Osteocyte (in vitro differentiated cells): ENCODE measurements at regions not wholly inside any gene's neighbourhood (a gene's known extent, or its start where the extent isn't known, plus 50 kb on each side); places are given as distances from the start of the nearest gene placed in this dataset.

Experiments used
- DNase-seq: peaks from one replicate; pipeline ENCODE4 v3.0.0; 2021; ENCODE audit warnings: mixed read lengths; ENCODE audit not compliant: unreplicated experiment; ENCODE audit errors: extremely low spot score
- H3K27ac Mint-ChIP-seq: one replicate; pipeline ENCODE4 v1.8.0; 2021; ENCODE audit warnings: mild to moderate bottlenecking, mixed read lengths; ENCODE audit not compliant: unreplicated experiment
- H3K27me3 Mint-ChIP-seq: one replicate; pipeline ENCODE4 v1.8.0; 2021; ENCODE audit warnings: mixed read lengths; ENCODE audit not compliant: unreplicated experiment
- H3K36me3 Mint-ChIP-seq: one replicate; pipeline ENCODE4 v1.8.0; 2021; ENCODE audit warnings: mixed read lengths; ENCODE audit not compliant: unreplicated experiment
- H3K4me1 Mint-ChIP-seq: one replicate; pipeline ENCODE4 v1.8.0; 2021; ENCODE audit warnings: mixed read lengths; ENCODE audit not compliant: unreplicated experiment
- H3K4me3 Mint-ChIP-seq: one replicate; pipeline ENCODE4 v1.8.0; 2021; ENCODE audit warnings: mild to moderate bottlenecking, moderate library complexity, mixed read lengths; ENCODE audit not compliant: unreplicated experiment
- H3K9me3 Mint-ChIP-seq: one replicate; pipeline ENCODE4 v1.8.0; 2021; ENCODE audit warnings: mixed read lengths; ENCODE audit not compliant: unreplicated experiment
- CTCF ChIP-seq: fragments of 200-600 bp; sonication (generic); IDR thresholded peaks from 2 replicates; pipeline ENCODE4 v1.5.0; 2021; ENCODE audit warnings: antibody characterized with exemption, mild to moderate bottlenecking, moderate library complexity

DNA sequence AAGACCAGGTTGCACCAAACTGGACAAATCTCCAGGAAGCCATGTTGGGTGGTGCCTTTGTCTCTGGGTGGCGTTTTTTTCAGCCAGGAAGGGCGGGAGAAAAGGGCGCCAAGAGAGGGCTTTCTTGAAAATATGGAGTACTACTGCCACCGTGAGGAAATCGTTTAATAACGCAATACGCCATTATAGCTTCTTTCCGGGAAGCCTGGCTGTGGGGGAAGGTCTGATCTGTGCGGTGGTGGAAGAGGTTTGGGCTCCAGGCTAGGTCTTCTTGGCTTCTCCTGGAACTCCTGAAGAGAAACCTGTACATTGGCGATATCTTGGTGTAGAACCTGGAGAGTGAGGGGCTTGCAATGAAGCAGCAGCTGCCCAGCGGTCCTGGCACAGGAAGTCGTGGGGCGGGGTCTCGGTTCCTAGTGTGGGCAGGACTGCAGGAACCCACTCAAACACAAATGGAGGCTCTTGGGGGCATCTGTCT, 202.7 kb downstream of the OR13H1 start:
- H3K27me3 Mint-ChIP-seq: no peaks in the 10 kb centered on the region
- H3K9me3 Mint-ChIP-seq: no peaks in the 10 kb centered on the region
- TF ChIP-seq CTCF: no peak
- H3K27ac Mint-ChIP-seq: no peak overlapping the region
- peaks cover 9% of the 10 kb centered on the region for H3K36me3 Mint-ChIP-seq
- H3K4me1 Mint-ChIP-seq: no peaks in the 10 kb centered on the region
- no peak overlapping the region for H3K4me3 Mint-ChIP-seq
- DNase-seq: peak; percentile 83

GRCh38 chrX:131747173-131747572, 203.3 kb downstream of the OR13H1 start:
- no peak overlapping the region for H3K27ac Mint-ChIP-seq
- no peaks in the 10 kb centered on the region for H3K27me3 Mint-ChIP-seq
- H3K4me1 Mint-ChIP-seq: no peaks in the 10 kb centered on the region
- TF ChIP-seq CTCF: no peak
- DNase-seq: peak; percentile 71
- H3K9me3 Mint-ChIP-seq: no peaks in the 10 kb centered on the region
- H3K4me3 Mint-ChIP-seq: no peak overlapping the region
- peaks cover 9% of the 10 kb centered on the region for H3K36me3 Mint-ChIP-seq

DNA sequence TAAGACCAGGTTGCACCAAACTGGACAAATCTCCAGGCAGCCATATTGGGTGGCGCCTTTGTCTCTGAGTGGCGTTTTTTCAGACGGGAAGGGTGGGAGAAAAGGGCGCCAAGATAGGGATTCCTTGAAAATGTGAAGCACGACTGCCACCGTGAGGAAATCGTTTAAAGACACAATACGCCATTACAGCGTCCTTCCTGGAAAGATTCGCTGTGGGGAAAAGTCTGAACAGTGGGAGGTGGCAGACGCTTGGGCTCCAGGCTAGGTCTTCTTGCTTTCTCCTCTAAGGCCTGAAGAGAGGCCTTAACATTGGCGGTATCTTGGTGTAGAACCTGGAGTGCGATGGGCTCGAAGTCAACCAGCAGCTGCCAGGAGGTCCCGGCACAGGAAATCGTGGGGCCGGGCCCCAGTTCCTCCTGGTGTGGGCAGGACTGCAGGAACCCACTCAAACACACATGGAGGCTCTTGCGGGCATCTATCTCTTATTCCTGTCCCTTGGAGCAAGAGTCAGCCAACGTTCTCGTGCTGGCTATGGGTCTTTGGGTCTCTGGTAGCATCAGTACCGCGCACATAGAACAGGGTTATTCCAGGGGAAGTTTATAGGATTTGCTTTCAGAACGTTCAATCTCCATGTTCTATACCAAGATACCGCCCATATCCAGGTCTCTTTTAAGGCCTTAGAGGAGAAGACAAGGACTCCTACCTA, 208.8 kb downstream of the OR13H1 start:
- H3K4me1 Mint-ChIP-seq: no peaks in the 10 kb centered on the region
- H3K27ac Mint-ChIP-seq: no peak overlapping the region
- H3K27me3 Mint-ChIP-seq: no peaks in the 10 kb centered on the region
- H3K4me3 Mint-ChIP-seq: no peak overlapping the region
- H3K9me3 Mint-ChIP-seq: no peaks in the 10 kb centered on the region
- DNase-seq: peak; percentile 69
- peaks cover 9% of the 10 kb centered on the region for H3K36me3 Mint-ChIP-seq
- TF ChIP-seq CTCF: no peak

DNA sequence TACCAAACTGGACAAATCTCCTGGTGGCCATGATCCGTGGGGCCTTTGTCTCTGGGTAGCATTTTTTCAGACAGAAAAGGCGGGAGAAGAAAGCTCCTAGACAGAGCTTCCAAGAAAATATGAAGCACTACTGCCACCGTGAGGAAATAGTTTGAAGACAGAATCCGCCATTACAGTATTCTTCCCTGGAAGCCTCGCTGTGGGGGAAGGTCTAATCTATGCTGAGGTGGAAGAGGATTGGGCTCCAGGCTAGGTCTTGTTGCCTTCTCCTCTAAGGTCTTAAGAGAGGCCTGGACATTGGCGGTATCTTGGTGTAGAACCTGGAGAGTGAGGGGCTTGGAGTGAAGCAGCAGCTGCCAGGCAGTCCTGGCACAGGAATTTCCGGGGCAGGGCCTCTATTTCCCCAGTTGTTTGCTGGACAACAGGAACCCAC, 218.9 kb downstream of the OR13H1 start:
- Mint-ChIP-seq H3K4me3 (no peak overlapping the region), H3K4me1 (no peaks in the 10 kb centered on the region), H3K9me3 (peaks cover 15% of the 10 kb centered on the region), H3K36me3 (peaks cover 8% of the 10 kb centered on the region), H3K27ac (no peak overlapping the region), H3K27me3 (no peaks in the 10 kb centered on the region)
- DNase-seq: peak; percentile 64
- no peak for TF ChIP-seq CTCF

GRCh38 chrX:131763674-131764073, 219.8 kb downstream of the OR13H1 start:
- Mint-ChIP-seq H3K9me3 (peaks cover 15% of the 10 kb centered on the region), H3K4me3 (no peak overlapping the region), H3K27me3 (no peaks in the 10 kb centered on the region), H3K4me1 (no peaks in the 10 kb centered on the region), H3K27ac (no peak overlapping the region), H3K36me3 (peaks cover 8% of the 10 kb centered on the region)
- TF ChIP-seq CTCF: no peak
- peak; percentile 64 for DNase-seq
